B cell (primary cell): ENCODE measurements at regions not wholly inside any gene's neighbourhood (a gene's known extent, or its start where the extent isn't known, plus 50 kb on each side); places are given as distances from the start of the nearest gene placed in this dataset.
"Not testable (repeated sequence)": the region's sequence is repeated elsewhere in the genome, so short reads cannot be mapped to it uniquely, and the experiment has no call there.

Experiments used
- ATAC-seq: fragments of 200-7000 bp; cut with Tn5 transposase; one replicate; pipeline ENCODE4 v1.10.0; 2021; ENCODE audit warnings: low read depth, mild to moderate bottlenecking, moderate number of reproducible peaks, moderate library complexity
- CTCF ChIA-PET: fragments of 350-600 bp; sonication (Branson Sonifier 250); formaldehyde crosslinking; loops from one replicate; lab custom pipeline; 2021; ENCODE audit warnings: antibody characterized with exemption, inconsistent platforms; lab: Charles Lee
- POLR2A ChIA-PET: fragments of 350-600 bp; sonication (Branson Sonifier 250); formaldehyde crosslinking; loops from one replicate; lab custom pipeline; 2021; ENCODE audit warnings: antibody characterized with exemption; lab: Charles Lee
- DNase-seq: peaks from one replicate; pipeline ENCODE4 v3.0.0; 2013
- H2AFZ ChIP-seq: 2 replicates; pipeline ENCODE4 v1.6.1; 2012; ENCODE audit warnings: mild to moderate bottlenecking, low read depth, low read length; ENCODE audit not compliant: insufficient read depth, poor library complexity, severe bottlenecking
- H3K27ac ChIP-seq, 2 donors: 1 replicate in 1 of 2; 2 replicates in 1 of 2; pipeline ENCODE4 v1.5.1; 2012 to 2013; ENCODE audit warnings: low read length in 2 of 2, mild to moderate bottlenecking in 2 of 2, moderate library complexity in 1 of 2
- H3K27me3 ChIP-seq, 4 experiments: fragments of 200-600 bp in 1 of 4; sonication (generic) in 1 of 4; replicated peaks in 1 of 4; 1 replicate in 2 of 4; 2 replicates in 2 of 4; pipeline versions ENCODE4 v1.6.1 to v1.7.0; 2013 to 2016; ENCODE audit warnings: low read length in 3 of 4, mild to moderate bottlenecking in 2 of 4, mixed read lengths in 1 of 4, moderate library complexity in 1 of 4; ENCODE audit not compliant: insufficient read depth in 4 of 4, control insufficient read depth in 3 of 4; ENCODE audit errors: control extremely low read depth in 1 of 4
- H3K36me3 ChIP-seq, 2 experiments: replicated peaks in 1 of 2; 1 replicate in 1 of 2; 2 replicates in 1 of 2; pipeline versions ENCODE4 v1.6.1 to v1.7.1; 2013; ENCODE audit warnings: low read length in 1 of 2; ENCODE audit not compliant: insufficient read depth in 2 of 2, control insufficient read depth in 1 of 2; ENCODE audit errors: control extremely low read depth in 1 of 2, extremely low read depth in 1 of 2
- H3K4me1 ChIP-seq, 2 donors: fragments of 200-600 bp in 1 of 2; sonication (generic) in 1 of 2; 1 replicate in 1 of 2; 2 replicates in 1 of 2; pipeline versions ENCODE4 v1.5.1 to v1.6.1; 2013 to 2017; ENCODE audit warnings: low read length in 2 of 2; ENCODE audit not compliant: control insufficient read depth in 2 of 2, insufficient read depth in 2 of 2
- H3K4me2 ChIP-seq: replicated peaks from 2 replicates; pipeline ENCODE3; 2012; ENCODE audit warnings: mild to moderate bottlenecking, low read depth, low read length; ENCODE audit not compliant: poor library complexity, severe bottlenecking
- H3K4me3 ChIP-seq, 5 experiments: fragments of 200-600 bp in 1 of 5; sonication (generic) in 1 of 5; 1 replicate in 3 of 5; 2 replicates in 2 of 5; pipeline versions ENCODE4 v1.5.1 to v1.7.0; 2011 to 2016; ENCODE audit warnings: low read length in 4 of 5, mild to moderate bottlenecking in 4 of 5, low read depth in 2 of 5, control low read depth in 1 of 5, moderate library complexity in 1 of 5; ENCODE audit not compliant: insufficient read depth in 1 of 5; ENCODE audit errors: control extremely low read depth in 1 of 5, extremely low read depth in 1 of 5
- H3K79me2 ChIP-seq: fragments of 200-600 bp; sonication (generic); one replicate; pipeline ENCODE4 v1.6.0; 2016; ENCODE audit warnings: low read length; ENCODE audit not compliant: control insufficient read depth, insufficient read depth
- H3K9ac ChIP-seq: fragments of 200-600 bp; sonication (generic); 2 replicates; pipeline ENCODE4 v1.6.1; 2017; ENCODE audit warnings: mild to moderate bottlenecking, low read length, moderate library complexity
- H3K9me3 ChIP-seq, 3 donors: one replicate each; pipeline versions ENCODE4 v1.6.1 to v1.7.1; 2013; ENCODE audit warnings: low read length in 2 of 3; ENCODE audit not compliant: control insufficient read depth in 2 of 3, insufficient read depth in 1 of 3; ENCODE audit errors: control extremely low read depth in 1 of 3
- H4K20me1 ChIP-seq: 2 replicates; pipeline ENCODE4 v1.6.0; 2012; ENCODE audit warnings: mild to moderate bottlenecking, low read length; ENCODE audit not compliant: insufficient read depth, control insufficient read depth, poor library complexity, severe bottlenecking
- H3K27ac Mint-ChIP-seq: one replicate; pipeline ENCODE4 v1.8.0; 2021; ENCODE audit warnings: mixed read lengths
- H3K27me3 Mint-ChIP-seq: one replicate; pipeline ENCODE4 v1.8.0; 2021; ENCODE audit warnings: mixed read lengths
- H3K4me1 Mint-ChIP-seq: one replicate; pipeline ENCODE4 v1.8.0; 2021; ENCODE audit warnings: mixed read lengths
- H3K4me3 Mint-ChIP-seq: one replicate; pipeline ENCODE4 v1.8.0; 2021; ENCODE audit warnings: mixed read lengths
- H3K9me3 Mint-ChIP-seq: one replicate; pipeline ENCODE4 v1.8.0; 2022; ENCODE audit warnings: mixed read lengths; ENCODE audit not compliant: insufficient read depth
- WGBS: methylation state at CpG from one replicate; pipeline ENCODE4 v1.1.5; 2013; ENCODE audit warnings: missing lambda C conversion rate; ENCODE audit not compliant: insufficient coverage; 5-methylcytosine and 5-hydroxymethylcytosine counted together
- intact Hi-C: fragments of 100-400 bp; cut with micrococcal nuclease; formaldehyde crosslinking; loops from one replicate; pipeline ENCODE4 v1.10.0; 2022

GRCh38 chr20:25975816-25976215 lies 279.2 kb upstream of the ZNF337 start:
- H2AFZ ChIP-seq, H3K79me2 ChIP-seq, H3K4me3 ChIP-seq, H4K20me1 ChIP-seq, intact Hi-C loops, H3K9me3 Mint-ChIP-seq, ATAC-seq, H3K27ac ChIP-seq, H3K4me3 Mint-ChIP-seq, POLR2A ChIA-PET, H3K9ac ChIP-seq, H3K27me3 ChIP-seq, H3K27ac Mint-ChIP-seq, DNase-seq, CTCF ChIA-PET, H3K4me1 ChIP-seq, H3K27me3 Mint-ChIP-seq, H3K9me3 ChIP-seq, H3K36me3 ChIP-seq, H3K4me1 Mint-ChIP-seq, H3K4me2 ChIP-seq: not testable (repeated sequence)
- WGBS: no CpG with 5 or more reads among the region's 3 CpGs

GRCh38 chr20:25965203-25965602 lies 268.6 kb upstream of the ZNF337 start:
- H3K79me2 ChIP-seq, H3K4me1 ChIP-seq, H3K27me3 Mint-ChIP-seq, ATAC-seq, H3K9me3 Mint-ChIP-seq, POLR2A ChIA-PET, H4K20me1 ChIP-seq, H3K27me3 ChIP-seq, DNase-seq, H3K4me3 ChIP-seq, H3K4me2 ChIP-seq, intact Hi-C loops, H3K4me3 Mint-ChIP-seq, H3K27ac Mint-ChIP-seq, CTCF ChIA-PET, H3K27ac ChIP-seq, H3K9ac ChIP-seq, H3K36me3 ChIP-seq, H2AFZ ChIP-seq, H3K4me1 Mint-ChIP-seq, H3K9me3 ChIP-seq: not testable (repeated sequence)
- WGBS: 86% methylated on average over 1 of the region's 4 CpGs

DNA sequence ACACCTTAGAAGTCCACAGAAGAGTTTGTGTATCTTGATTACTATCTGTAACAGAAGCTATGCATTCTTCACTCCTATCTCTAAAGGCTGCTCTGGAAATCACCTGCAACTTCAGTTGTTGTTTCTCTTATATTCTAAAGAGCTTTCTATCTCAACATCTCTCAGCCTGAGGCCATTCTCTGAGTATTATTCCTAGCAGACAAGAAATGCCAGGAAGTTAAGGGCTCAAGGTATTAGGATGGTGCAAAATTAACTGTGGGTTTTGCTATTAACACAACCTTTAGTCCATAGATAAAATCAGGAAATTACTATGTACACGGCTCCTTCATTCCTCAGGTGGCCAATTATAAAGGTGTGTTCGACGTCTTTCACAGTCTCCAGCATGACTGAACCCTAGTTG lies 257.2 kb upstream of the ZNF337 start:
- DNase-seq, H3K27ac ChIP-seq, H3K36me3 ChIP-seq, H2AFZ ChIP-seq, POLR2A ChIA-PET, H3K9me3 Mint-ChIP-seq, ATAC-seq, H3K27ac Mint-ChIP-seq, H3K4me2 ChIP-seq, H4K20me1 ChIP-seq, H3K9me3 ChIP-seq, H3K4me3 Mint-ChIP-seq, H3K4me1 Mint-ChIP-seq, H3K4me1 ChIP-seq, H3K4me3 ChIP-seq, CTCF ChIA-PET, H3K9ac ChIP-seq, H3K27me3 ChIP-seq, intact Hi-C loops, H3K79me2 ChIP-seq: not testable (repeated sequence)
- peaks cover 22% of the 10 kb centered on the region for H3K27me3 Mint-ChIP-seq
- 100% methylated on average over 1 of the region's 3 CpGs for WGBS

- intact Hi-C loops, H3K4me1 ChIP-seq, H3K79me2 ChIP-seq, H3K27me3 ChIP-seq, H2AFZ ChIP-seq, H3K4me3 Mint-ChIP-seq, DNase-seq, H3K9me3 ChIP-seq, H3K4me3 ChIP-seq, H3K9ac ChIP-seq, POLR2A ChIA-PET, H3K4me1 Mint-ChIP-seq, H3K36me3 ChIP-seq, H4K20me1 ChIP-seq, H3K9me3 Mint-ChIP-seq, H3K27ac Mint-ChIP-seq, ATAC-seq, H3K4me2 ChIP-seq, CTCF ChIA-PET, H3K27ac ChIP-seq: not testable (repeated sequence)
- peaks cover 19% of the 10 kb centered on the region for H3K27me3 Mint-ChIP-seq
- no CpG with 5 or more reads among the region's 2 CpGs for WGBS
Measured at GRCh38 chr20:25935230-25935629, 238.6 kb upstream of the ZNF337 start.
